ENCODE measurements at regions not wholly inside any gene's neighbourhood (a gene's known extent, or its start where the extent isn't known, plus 50 kb on each side); places are given as distances from the start of the nearest gene placed in this dataset.

DNA sequence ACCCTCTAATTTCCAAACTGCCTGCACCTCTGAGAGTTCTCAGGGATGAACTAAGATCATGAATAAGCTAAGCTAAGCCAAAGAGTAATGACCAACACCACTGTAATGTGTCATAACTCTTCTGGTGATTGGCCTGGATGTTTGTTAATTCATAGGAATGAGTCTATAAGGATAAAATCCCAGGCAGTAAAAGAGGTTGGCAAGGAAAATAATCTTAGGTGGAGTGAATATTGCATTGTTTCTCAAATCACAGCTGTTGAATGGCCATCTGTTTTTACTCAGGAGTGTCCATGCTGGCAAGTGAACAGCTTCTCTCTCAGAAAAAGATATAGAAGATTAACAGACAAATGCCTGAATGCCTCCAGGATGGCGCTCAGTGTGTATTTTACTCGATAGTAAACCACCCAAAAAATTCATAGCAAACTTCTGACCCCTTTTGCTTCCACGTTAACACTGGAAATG is 60.8 kb upstream of the GLS start:
- no peak overlapping the region for H2BK120ac ChIP-seq (replicated peaks; ENCODE audit: low read depth, low read length)
- no peak overlapping the region for H2BK20ac ChIP-seq (ENCODE audit: low read length)
- CTCF ChIA-PET (ENCODE audit: partially characterized antibody), result interaction anchor here (1.1 to 1.5 kb wide), 3 partner anchors 10 to 40 kb away, joined by 3 to 5 read pairs (median 4); no protein-coding TSS in a partner anchor
- H3K4me1 ChIP-seq (replicated peaks in 1 of 4; ENCODE audit: control insufficient read depth in 3 of 4, insufficient read depth in 4 of 4, low read length in 3 of 4), result no peaks in the 10 kb centered on the region
- H2BK15ac ChIP-seq (ENCODE audit: low read length), result no peak overlapping the region
- H3K27me3 ChIP-seq (replicated peaks in 1 of 4; ENCODE audit: control insufficient read depth in 3 of 4, extremely low read depth in 1 of 4, insufficient read depth in 3 of 4, low read length in 3 of 4), result no peaks in the 10 kb centered on the region
- 78% methylated on average over 3 of the region's 3 CpGs; no CpG with 5 or more reads in 1 of the 2 experiments for WGBS, 2 experiments (ENCODE audit: extremely low coverage in 1 of 2, insufficient coverage in 1 of 2, insufficient read length in 1 of 2, insufficient replicate concordance in 2 of 2, low coverage in 1 of 2, low lambda C conversion rate in 2 of 2, missing lambda C conversion rate in 1 of 2)
- TF ChIP-seq RXRA (IDR thresholded peaks at IDR 0.05; ENCODE audit: insufficient read depth, low read depth, low read length), result no peak
- no peak for TF ChIP-seq PHF8 (conservative IDR thresholded peaks at IDR 0.05; ENCODE audit: low read depth, low read length)
- no peak for TF ChIP-seq JUN (IDR thresholded peaks at IDR 0.05; ENCODE audit: low read depth, low read length)
- TF ChIP-seq SP4 (IDR thresholded peaks at IDR 0.05; ENCODE audit: low read length), result no peak
- no peak for TF ChIP-seq ASH2L (IDR thresholded peaks at IDR 0.05; ENCODE audit: low read length)
- no peaks in the 10 kb centered on the region for H3K79me1 ChIP-seq (ENCODE audit: low read depth, low read length)
- H3K4me2 ChIP-seq (ENCODE audit: insufficient read depth in 1 of 2, low read depth in 2 of 2, low read length in 2 of 2), result no peak overlapping the region
- no peak overlapping the region for H3K18ac ChIP-seq (ENCODE audit: extremely low read depth, low read length)
- H4K20me1 ChIP-seq (replicated peaks in 1 of 2; ENCODE audit: control insufficient read depth in 1 of 2, insufficient read depth in 2 of 2, low read length in 2 of 2), result no peaks in the 10 kb centered on the region
- H4K91ac ChIP-seq (replicated peaks; ENCODE audit: insufficient read length, low read length), result no peak overlapping the region
- no peak overlapping the region for H3K4me3 ChIP-seq (ENCODE audit: extremely low read depth in 1 of 4, insufficient read depth in 2 of 4, low read depth in 3 of 4, low read length in 4 of 4)
- no peak overlapping the region for H3K23ac ChIP-seq (ENCODE audit: insufficient read length)
- H3K14ac ChIP-seq (ENCODE audit: insufficient read length), result no peak overlapping the region
- H4K8ac ChIP-seq (ENCODE audit: extremely low read depth, insufficient read depth, low read length), result no peak overlapping the region
- H2AFZ ChIP-seq (ENCODE audit: low read length), result no peak overlapping the region; the same call in 1 of the 2 replicates
- no peaks in the 10 kb centered on the region for H3K23me2 ChIP-seq (ENCODE audit: low read depth, low read length)
- FAIRE-seq, result no peak
- no peaks in the 10 kb centered on the region for H3K36me3 ChIP-seq (ENCODE audit: control insufficient read depth in 2 of 4, insufficient read depth in 4 of 4, low read length in 3 of 4)
- H3K79me2 ChIP-seq (ENCODE audit: control insufficient read depth in 1 of 2, insufficient read depth in 2 of 2, low read length in 2 of 2), result no peaks in the 10 kb centered on the region
- H2BK5ac ChIP-seq (ENCODE audit: low read depth, low read length), result no peak overlapping the region
- H3K9me3 ChIP-seq (ENCODE audit: insufficient read depth in 2 of 2, low read depth in 1 of 2, low read length in 1 of 2), result no peaks in the 10 kb centered on the region
- H2AK5ac ChIP-seq (ENCODE audit: low read depth, low read length), result no peak overlapping the region
- POLR2A ChIA-PET (ENCODE audit: partially characterized antibody), result interaction anchor here (0.6 kb wide), 1 partner anchor 68 kb away, joined by 3 read pairs; no protein-coding TSS in a partner anchor
- H3K9ac ChIP-seq (replicated peaks in 1 of 4; ENCODE audit: extremely low read depth in 1 of 4, low read depth in 3 of 4, low read length in 3 of 4), result no peak overlapping the region
- DNase-seq (ENCODE audit: low read depth in 1 of 2, low spot score in 2 of 2), result no peak
- H3K4ac ChIP-seq (replicated peaks; ENCODE audit: insufficient read length, low read depth, low read length), result no peak overlapping the region
- no peak overlapping the region for H3K27ac ChIP-seq (ENCODE audit: low read depth, low read length)
- no peak overlapping the region for H4K5ac ChIP-seq (ENCODE audit: insufficient read length, low read depth, low read length)
- no peak overlapping the region for H2BK12ac ChIP-seq (ENCODE audit: low read depth, low read length)
- no peak overlapping the region for H3K56ac ChIP-seq (replicated peaks; ENCODE audit: insufficient read length, low read depth, low read length)
